GM12865 (cell line): ENCODE measurements at regions not wholly inside any gene's neighbourhood (a gene's known extent, or its start where the extent isn't known, plus 50 kb on each side); places are given as distances from the start of the nearest gene placed in this dataset.

Source experiments
- DNase-seq: peaks from one replicate; pipeline ENCODE4 v3.0.0; 2010; ENCODE audit warnings: low read depth
- H3K4me3 ChIP-seq: 2 replicates; pipeline ENCODE4 v1.5.1; 2011; ENCODE audit warnings: mild to moderate bottlenecking, low read depth, low read length, control low read depth
- CTCF ChIP-seq: IDR thresholded peaks from 2 replicates; pipeline ENCODE4 v1.5.1; 2011; ENCODE audit warnings: low read length, control low read depth, low read depth, inconsistent platforms; ENCODE audit not compliant: insufficient read depth; ENCODE audit errors: missing control alignments

GRCh38 chrX:94178145-94178788 is 504.3 kb downstream of the FAM133A start:
- no peak for DNase-seq
- H3K4me3 ChIP-seq, result no peak overlapping the region
- TF ChIP-seq CTCF, result no peak

- DNase-seq, result no peak
Measured at GRCh38 chrX:94204524-94204923, 530.5 kb downstream of the FAM133A start.

GRCh38 chrX:94216738-94217137 is 542.7 kb downstream of the FAM133A start:
- H3K4me3 ChIP-seq, result no peak overlapping the region
- no peak for DNase-seq
- no peak for TF ChIP-seq CTCF

More at GRCh38 chrX:94204524-94204923, 530.5 kb downstream of the FAM133A start:
- TF ChIP-seq CTCF, result no peak
- H3K4me3 ChIP-seq, result no peak overlapping the region

- no peak for DNase-seq
- H3K4me3 ChIP-seq, result no peak overlapping the region
- TF ChIP-seq CTCF, result no peak
Measured at GRCh38 chrX:94252211-94252610, 578.2 kb downstream of the FAM133A start.

- H3K4me3 ChIP-seq, result no peak overlapping the region
- DNase-seq, result no peak
- TF ChIP-seq CTCF, result no peak
Measured at GRCh38 chrX:94256396-94256795, 582.4 kb downstream of the FAM133A start.

GRCh38 chrX:94265323-94265722 is 591.3 kb downstream of the FAM133A start:
- TF ChIP-seq CTCF, result no peak
- no peak for DNase-seq
- no peak overlapping the region for H3K4me3 ChIP-seq

- no peak for TF ChIP-seq CTCF
- DNase-seq, result no peak
Measured at GRCh38 chrX:94288325-94288724, 614.3 kb downstream of the FAM133A start.

More at GRCh38 chrX:94288325-94288724, 614.3 kb downstream of the FAM133A start:
- H3K4me3 ChIP-seq, result no peak overlapping the region
